Inferior parietal cortex (tissue), 1 donor: ENCODE measurements at regions not wholly inside any gene's neighbourhood (a gene's known extent, or its start where the extent isn't known, plus 50 kb on each side); places are given as distances from the start of the nearest gene placed in this dataset.
A peak's percentile ranks its signal among the peaks of the same experiment; 100 is the strongest.
"Not testable (repeated sequence)": the region's sequence is repeated elsewhere in the genome, so short reads cannot be mapped to it uniquely, and the experiment has no call there.

Source experiments
- DNase-seq: peaks from one replicate; pipeline ENCODE4 v3.0.0-alpha.2; 2016; ENCODE audit errors: extremely low spot score

DNA sequence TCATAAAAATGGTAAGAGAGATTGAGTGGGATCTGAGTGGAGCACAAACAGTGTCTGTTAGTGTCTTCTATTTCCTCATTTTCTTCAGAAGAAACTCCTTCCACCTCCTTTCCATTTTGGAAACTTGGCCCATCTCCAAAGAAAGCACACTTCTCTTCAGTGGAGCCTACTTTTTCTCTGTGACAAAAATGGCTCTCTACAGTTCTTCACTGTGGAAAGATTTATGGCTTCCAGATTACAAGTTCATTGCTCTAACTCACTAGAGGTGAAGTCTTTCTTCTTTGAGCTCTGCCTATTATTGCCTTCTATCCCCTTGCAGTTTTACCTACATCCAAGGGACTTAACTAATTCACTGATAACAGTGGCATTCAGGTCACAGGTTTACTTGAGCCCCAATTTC lies 325.8 kb downstream of the ANTXR2 start:
- DNase-seq = no peak

DNA sequence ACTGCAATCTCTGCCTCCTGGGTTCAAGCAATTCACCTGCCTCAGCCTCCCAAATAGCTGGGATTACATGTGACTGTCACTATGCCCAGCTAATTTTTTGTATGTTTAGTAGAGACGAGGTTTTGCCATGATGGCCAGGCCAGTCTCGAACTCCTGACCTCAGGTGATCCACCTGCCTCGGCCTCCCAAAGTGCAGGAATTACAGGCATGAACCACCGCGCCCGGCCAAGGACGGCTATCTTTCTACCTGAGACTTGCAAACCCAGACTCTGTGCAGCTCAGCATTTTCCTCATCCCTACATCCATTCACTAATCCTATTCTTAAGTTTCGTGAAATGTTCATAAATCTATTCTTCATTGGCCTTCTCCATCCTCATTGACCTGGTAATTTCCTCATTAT lies 330.0 kb downstream of the ANTXR2 start:
- DNase-seq = no peak

DNA sequence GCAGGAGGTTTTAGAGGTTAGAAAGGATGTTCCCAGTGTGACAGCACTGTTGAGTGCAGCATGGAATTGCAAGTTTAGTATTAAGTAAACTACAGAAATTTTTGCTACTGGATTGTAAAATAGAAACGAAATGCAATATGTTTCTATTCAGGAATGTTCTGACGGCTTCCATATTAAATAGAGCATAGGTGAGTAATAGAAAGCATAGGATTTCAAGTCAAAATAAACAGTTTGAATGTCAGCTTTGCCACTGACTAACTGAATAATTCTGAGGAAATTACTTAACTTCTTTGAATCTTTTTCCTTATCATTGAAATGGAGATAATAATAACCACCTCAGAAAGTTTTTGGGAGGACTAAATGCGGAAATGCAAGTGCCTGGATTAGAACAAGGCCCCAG lies 331.9 kb upstream of the GK2 start:
- DNase-seq = no peak

GRCh38 chr4:79723507-79723906 lies 315.5 kb upstream of the GK2 start:
- DNase-seq = no peak

DNA sequence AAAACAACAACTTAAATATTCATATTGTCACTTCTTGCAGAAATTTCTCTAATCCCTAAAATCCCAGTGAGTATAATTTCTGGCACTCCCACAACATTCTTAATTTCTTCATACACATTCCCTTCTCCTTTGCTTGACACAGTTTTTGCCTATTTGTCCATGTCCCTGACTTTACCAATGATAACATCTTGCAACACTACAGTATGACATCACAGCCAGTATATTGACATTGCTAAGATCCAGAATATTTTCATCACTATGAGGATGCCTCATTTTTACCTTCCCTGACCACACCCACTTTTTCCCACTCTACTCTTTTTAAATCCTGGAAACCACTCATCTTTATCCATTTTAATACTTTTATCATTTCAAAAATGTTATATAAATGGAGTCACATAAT lies 292.3 kb upstream of the GK2 start:
- DNase-seq = no peak

DNA sequence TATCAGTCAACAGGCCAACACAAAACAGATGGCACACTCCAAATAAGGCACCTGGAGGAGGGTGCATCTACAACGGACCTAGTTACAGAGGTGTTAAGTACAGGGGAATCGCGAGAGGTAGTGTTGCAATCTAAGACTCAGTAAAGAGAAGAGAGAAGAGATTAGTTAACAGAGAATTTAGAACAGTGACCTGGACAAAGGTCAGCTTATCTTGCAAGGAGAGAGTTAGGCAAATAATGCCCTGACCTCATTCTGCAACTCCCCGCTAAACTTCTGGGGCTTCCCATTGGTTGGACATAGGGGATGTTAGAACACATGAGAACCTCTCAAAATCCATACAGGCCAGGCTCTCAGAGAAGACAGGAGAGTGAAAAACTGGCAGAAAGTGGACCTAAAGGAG lies 289.4 kb upstream of the GK2 start:
- DNase-seq = no peak

- not testable (repeated sequence) for DNase-seq
Observed at GRCh38 chr4:79696534-79696933, 288.5 kb upstream of the GK2 start.

DNA sequence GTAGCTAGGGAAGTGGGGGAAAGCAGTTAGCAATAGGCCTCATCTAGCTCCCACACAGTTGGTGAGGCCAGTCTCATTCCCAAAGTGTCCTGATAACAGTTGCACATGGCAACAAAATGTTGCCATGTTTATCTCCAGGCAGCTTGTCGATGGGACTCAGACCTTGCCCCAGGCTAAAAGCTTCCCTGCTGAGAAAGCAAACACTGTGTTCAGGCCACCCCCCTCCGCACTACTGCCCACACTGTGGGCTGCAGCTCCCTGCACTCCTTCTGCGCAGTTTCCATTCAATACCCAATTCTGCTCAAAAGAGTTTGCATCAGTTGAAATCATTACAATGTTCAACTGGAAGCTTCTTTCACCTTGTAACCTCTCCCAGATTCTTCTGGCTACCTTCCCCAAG lies 287.8 kb upstream of the GK2 start:
- DNase-seq = no peak

- no peak for DNase-seq
Observed at GRCh38 chr4:79689740-79690139, 281.7 kb upstream of the GK2 start.

GRCh38 chr4:79688691-79689090 lies 280.7 kb upstream of the GK2 start:
- DNase-seq = no peak

- DNase-seq = no peak
Observed at GRCh38 chr4:79687006-79687405, 279.0 kb upstream of the GK2 start.

DNA sequence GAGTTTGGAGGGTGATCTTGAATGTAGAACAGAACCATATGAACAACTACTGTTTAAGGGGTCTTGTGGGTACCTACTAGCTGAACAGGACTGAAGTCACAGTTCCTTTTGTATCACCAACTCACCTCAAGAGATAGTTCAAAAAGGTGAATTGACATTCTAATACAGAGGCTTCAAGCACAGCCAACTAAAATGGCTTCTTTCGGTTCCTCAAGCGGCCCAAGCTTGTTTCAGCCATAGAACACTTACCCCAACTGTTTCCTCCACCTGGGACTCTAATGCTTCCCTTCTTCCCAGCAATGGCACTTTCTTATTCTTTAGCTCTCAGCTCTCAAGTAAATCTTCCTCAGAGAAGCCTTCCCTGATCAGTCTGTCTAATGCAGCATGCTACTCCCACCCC lies 277.5 kb upstream of the GK2 start:
- DNase-seq = no peak

GRCh38 chr4:79684516-79684915 lies 276.5 kb upstream of the GK2 start:
- no peak for DNase-seq

- no peak for DNase-seq
Observed at GRCh38 chr4:79682801-79683530, 274.9 kb upstream of the GK2 start.

GRCh38 chr4:79682161-79682560 lies 274.1 kb upstream of the GK2 start:
- no peak for DNase-seq

DNA sequence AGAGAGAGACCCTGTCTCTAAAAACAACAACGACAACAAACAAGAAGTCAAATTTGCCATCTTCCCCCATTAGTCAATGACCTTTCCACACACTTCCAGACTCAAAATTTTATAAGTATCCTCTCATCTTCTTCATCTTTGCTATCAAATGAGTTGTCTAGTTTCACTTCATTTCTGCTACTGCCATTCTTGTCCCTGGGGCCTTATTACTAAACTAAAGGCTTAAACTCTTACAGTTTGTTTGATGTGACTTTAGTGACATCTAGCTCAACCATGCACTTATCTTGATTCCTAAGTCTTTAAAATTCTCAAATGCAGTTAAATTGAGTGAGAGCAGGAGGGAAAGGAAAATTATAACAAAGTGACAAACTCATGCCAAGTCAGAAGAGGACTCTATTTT lies 271.8 kb upstream of the GK2 start:
- DNase-seq = no peak

DNA sequence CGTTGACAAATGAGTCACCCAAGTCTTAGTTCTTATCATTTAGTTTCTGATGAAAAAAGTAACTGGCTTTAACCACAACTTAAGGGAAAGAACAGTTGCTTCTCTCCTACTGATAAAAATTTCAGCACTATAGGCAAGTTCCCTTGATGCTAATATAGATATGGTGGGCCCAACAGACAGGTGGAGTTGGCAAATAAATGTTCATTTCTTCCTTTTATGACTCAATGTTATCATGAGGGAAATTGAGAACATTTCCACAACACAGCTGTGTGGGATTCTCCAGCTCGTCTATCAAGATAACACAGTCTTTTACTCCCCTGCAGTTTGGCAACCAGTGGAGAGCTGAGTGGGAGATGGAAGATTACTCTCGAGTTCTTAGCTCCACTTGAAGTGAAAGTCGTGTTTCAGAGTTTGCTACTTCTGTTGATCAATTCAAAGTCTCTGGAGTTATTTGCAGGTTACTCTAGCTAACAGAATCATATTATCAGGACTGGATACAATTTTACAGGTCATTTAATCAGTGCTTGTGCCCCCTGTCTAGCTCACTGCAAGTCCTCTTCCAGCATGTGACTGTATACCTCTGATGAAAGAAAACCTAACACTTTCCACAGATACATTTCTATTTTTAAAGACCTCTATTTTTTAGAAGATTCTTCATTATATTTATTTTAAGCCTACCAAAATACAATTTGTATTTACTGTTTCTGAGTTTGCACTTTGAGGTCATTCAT lies 270.6 kb upstream of the GK2 start:
- peak; percentile 63 for DNase-seq

GRCh38 chr4:79676705-79677104 lies 268.7 kb upstream of the GK2 start:
- no peak for DNase-seq

GRCh38 chr4:79674906-79675305 lies 266.9 kb upstream of the GK2 start:
- DNase-seq = not testable (repeated sequence)

GRCh38 chr4:79673898-79674297 lies 265.9 kb upstream of the GK2 start:
- no peak for DNase-seq

DNA sequence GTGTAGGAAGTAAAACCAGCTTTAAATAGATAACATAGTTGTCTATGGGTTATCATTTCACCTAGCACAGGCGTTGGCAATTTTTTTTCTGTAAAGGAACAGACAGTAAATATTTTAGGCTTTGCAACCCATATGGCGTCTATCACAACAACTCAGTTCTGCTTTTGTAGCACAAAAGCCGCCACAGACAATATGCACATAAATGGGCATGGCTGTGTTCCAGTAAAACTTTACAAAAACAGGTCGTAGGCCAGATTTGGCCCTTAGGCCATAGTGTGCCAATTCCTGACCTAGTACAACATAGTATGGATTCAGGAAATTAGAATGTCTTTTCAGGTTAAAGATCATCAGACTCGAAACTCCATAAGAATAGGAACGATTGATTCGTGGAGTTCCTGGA lies 265.3 kb upstream of the GK2 start:
- DNase-seq = no peak

- no peak for DNase-seq
Observed at GRCh38 chr4:79666875-79667274, 258.8 kb upstream of the GK2 start.

DNA sequence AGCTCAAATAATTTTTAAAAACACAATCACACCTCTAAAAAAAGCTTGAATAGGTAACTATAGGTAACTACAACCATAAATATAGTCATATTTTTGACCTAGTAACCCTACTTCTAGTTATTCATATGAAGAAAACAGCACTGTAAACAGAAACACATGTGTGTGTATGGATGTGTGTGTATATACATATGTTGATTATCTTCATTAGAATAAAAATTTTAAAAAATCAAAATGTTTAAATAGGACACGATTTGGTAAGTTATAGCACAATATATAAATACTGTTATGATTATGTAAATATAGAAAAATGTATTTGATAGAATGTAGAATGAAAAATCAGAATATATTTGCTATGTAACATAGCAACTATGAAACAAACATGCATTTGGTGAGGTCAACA lies 258.1 kb upstream of the GK2 start:
- DNase-seq = no peak

DNA sequence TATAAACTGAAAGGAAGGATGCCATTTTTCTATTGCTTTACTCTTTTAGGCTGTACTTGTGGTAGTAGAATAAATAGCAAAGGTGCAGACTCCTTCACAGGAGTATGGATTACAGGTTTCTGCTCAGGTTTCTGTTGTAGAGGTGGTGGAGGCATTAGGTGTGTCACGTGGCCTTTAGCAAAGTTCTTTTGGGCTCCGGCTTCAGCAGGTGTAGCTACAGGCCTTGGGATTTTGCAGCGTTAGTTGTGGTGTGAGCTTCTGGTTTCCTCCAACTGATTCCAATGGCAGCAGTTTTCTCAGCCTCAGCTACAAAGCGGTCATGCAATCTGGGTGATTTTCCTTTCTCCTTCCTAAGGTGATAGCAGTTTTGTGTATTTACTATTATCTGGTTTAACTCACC lies 255.8 kb upstream of the GK2 start:
- no peak for DNase-seq
